ENCODE measurements at regions not wholly inside any gene's neighbourhood (a gene's known extent, or its start where the extent isn't known, plus 50 kb on each side); places are given as distances from the start of the nearest gene placed in this dataset.

- Mint-ChIP-seq H3K4me3 (no peak overlapping the region), H3K36me3 (ENCODE audit: low read depth) (no peaks in the 10 kb centered on the region), H3K27me3 (ENCODE audit: insufficient read depth) (no peaks in the 10 kb centered on the region), H3K9me3 (no peaks in the 10 kb centered on the region), H3K4me1 (ENCODE audit: low read depth) (peaks cover 64% of the 10 kb centered on the region), H3K27ac (no peak overlapping the region)
- TF ChIP-seq CTCF (IDR thresholded peaks at IDR 0.05) = no peak
- DNase-seq = no peak
Observed at GRCh38 chr6:10149603-10150002, 265.3 kb downstream of the TFAP2A start.

GRCh38 chr6:10146715-10147451 is 268.0 kb downstream of the TFAP2A start:
- DNase-seq = peak; percentile 44
- Mint-ChIP-seq H3K4me1 (ENCODE audit: low read depth) (peaks cover 58% of the 10 kb centered on the region), H3K27me3 (ENCODE audit: insufficient read depth) (peaks cover under 1% of the 10 kb centered on the region; the same call in 1 of the 2 replicates), H3K4me3 (peak overlapping the region; percentile 92), H3K27ac (peak overlapping the region; percentile 72), H3K9me3 (no peaks in the 10 kb centered on the region), H3K36me3 (ENCODE audit: low read depth) (no peaks in the 10 kb centered on the region)
- TF ChIP-seq CTCF (IDR thresholded peaks at IDR 0.05) = no peak

GRCh38 chr6:10144772-10145171 is 270.1 kb downstream of the TFAP2A start:
- H3K4me1 Mint-ChIP-seq (ENCODE audit: low read depth) = peaks cover 62% of the 10 kb centered on the region
- no peaks in the 10 kb centered on the region for H3K9me3 Mint-ChIP-seq
- peaks cover 1% of the 10 kb centered on the region; the same call in 1 of the 2 replicates for H3K27me3 Mint-ChIP-seq (ENCODE audit: insufficient read depth)
- no peak for DNase-seq
- no peak for TF ChIP-seq CTCF (IDR thresholded peaks at IDR 0.05)
- H3K36me3 Mint-ChIP-seq (ENCODE audit: low read depth) = no peaks in the 10 kb centered on the region
- H3K27ac Mint-ChIP-seq = no peak overlapping the region
- H3K4me3 Mint-ChIP-seq = no peak overlapping the region

- no peak overlapping the region for H3K4me3 Mint-ChIP-seq
Observed at GRCh38 chr6:10141746-10142443, 273.0 kb downstream of the TFAP2A start.

GRCh38 chr6:10140824-10141223 is 274.1 kb downstream of the TFAP2A start:
- Mint-ChIP-seq H3K4me3 (no peak overlapping the region), H3K27ac (no peak overlapping the region), H3K4me1 (ENCODE audit: low read depth) (peaks cover 56% of the 10 kb centered on the region), H3K27me3 (ENCODE audit: insufficient read depth) (peaks cover 1% of the 10 kb centered on the region; the same call in 1 of the 2 replicates), H3K36me3 (ENCODE audit: low read depth) (no peaks in the 10 kb centered on the region; the same call in 1 of the 2 replicates), H3K9me3 (no peaks in the 10 kb centered on the region)
- DNase-seq = no peak
- TF ChIP-seq CTCF (IDR thresholded peaks at IDR 0.05) = no peak

More at GRCh38 chr6:10141746-10142443, 273.0 kb downstream of the TFAP2A start:
- peaks cover 1% of the 10 kb centered on the region; the same call in 1 of the 2 replicates for H3K27me3 Mint-ChIP-seq (ENCODE audit: insufficient read depth)
- DNase-seq = peak; percentile 33
- peaks cover 59% of the 10 kb centered on the region for H3K4me1 Mint-ChIP-seq (ENCODE audit: low read depth)
- H3K9me3 Mint-ChIP-seq = no peaks in the 10 kb centered on the region
- peak overlapping the region; percentile 5; the same call in 1 of the 2 replicates for H3K27ac Mint-ChIP-seq
- TF ChIP-seq CTCF (IDR thresholded peaks at IDR 0.05) = no peak
- no peaks in the 10 kb centered on the region; the same call in 1 of the 2 replicates for H3K36me3 Mint-ChIP-seq (ENCODE audit: low read depth)

All from HFFc6 (cell line).